PC-9 (cell line): ENCODE measurements at regions not wholly inside any gene's neighbourhood (a gene's known extent, or its start where the extent isn't known, plus 50 kb on each side); places are given as distances from the start of the nearest gene placed in this dataset.

Source experiments
- EZH2 ChIP-seq: fragments of 200-600 bp; sonication (generic); IDR thresholded peaks from 2 replicates; pipeline ENCODE4 v1.8.0; 2017; ENCODE audit warnings: antibody characterized with exemption, low read depth
- TF ChIP-seq, protein P1 (sequence below): fragments of 200-600 bp; sonication (generic); conservative IDR thresholded peaks from 2 replicates; pipeline ENCODE4 v1.6.1; 2017; ENCODE audit warnings: mixed run types, antibody characterized with exemption, mild to moderate bottlenecking, moderate library complexity

- TF ChIP-seq, protein P1, sequence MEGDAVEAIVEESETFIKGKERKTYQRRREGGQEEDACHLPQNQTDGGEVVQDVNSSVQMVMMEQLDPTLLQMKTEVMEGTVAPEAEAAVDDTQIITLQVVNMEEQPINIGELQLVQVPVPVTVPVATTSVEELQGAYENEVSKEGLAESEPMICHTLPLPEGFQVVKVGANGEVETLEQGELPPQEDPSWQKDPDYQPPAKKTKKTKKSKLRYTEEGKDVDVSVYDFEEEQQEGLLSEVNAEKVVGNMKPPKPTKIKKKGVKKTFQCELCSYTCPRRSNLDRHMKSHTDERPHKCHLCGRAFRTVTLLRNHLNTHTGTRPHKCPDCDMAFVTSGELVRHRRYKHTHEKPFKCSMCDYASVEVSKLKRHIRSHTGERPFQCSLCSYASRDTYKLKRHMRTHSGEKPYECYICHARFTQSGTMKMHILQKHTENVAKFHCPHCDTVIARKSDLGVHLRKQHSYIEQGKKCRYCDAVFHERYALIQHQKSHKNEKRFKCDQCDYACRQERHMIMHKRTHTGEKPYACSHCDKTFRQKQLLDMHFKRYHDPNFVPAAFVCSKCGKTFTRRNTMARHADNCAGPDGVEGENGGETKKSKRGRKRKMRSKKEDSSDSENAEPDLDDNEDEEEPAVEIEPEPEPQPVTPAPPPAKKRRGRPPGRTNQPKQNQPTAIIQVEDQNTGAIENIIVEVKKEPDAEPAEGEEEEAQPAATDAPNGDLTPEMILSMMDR, result no peak
- no peak for TF ChIP-seq EZH2
Observed at GRCh38 chr16:87230571-87230970, 86.6 kb downstream of the C16orf95 start.
